Stimulated activated CD4-positive, alpha-beta T cell treated with anti-CD3 and anti-CD28 coated beads, Interleukin-2, amount 100 ng/mL, for 4 hours (primary cell): ENCODE measurements at regions not wholly inside any gene's neighbourhood (a gene's known extent, or its start where the extent isn't known, plus 50 kb on each side); places are given as distances from the start of the nearest gene placed in this dataset.

Experiments used
- DNase-seq: peaks from one replicate; pipeline ENCODE4 v3.0.0-alpha.2; 2020; ENCODE audit warnings: low read depth

DNA sequence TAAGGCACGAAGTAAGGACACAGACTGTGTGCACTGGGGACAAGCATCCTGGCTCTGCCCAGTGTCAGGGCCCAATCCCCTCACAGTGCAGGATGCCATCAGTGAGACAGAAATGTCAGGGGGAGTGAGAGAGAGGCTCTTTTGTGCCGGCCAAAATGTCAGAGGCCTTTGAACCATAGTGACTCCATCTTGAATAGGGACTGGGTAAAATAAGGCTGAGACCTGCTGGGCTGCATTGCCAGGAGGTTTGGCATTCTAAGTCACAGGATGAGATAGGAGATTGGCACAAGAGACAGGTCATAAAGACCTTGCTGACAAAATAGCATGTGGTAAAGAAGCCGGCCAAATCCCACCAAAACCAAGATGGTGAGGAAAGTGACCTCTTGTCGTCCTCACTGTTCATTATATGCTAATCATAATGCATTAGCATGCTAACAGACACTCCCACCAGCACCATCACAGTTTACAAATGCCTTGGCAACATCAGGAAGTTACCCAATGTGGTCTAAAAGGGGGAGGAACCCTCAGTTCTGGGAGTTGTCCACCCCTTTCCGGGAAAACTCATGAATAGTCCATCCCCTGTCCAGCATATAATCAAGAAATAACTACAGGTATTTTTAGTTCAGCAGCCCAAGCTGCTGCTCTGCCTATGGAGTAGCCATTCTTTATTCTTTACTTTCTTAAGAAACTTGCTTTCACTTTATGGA, 337.4 kb downstream of the LPIN1 start:
- no peak for DNase-seq

GRCh38 chr2:12087175-12087574, 340.7 kb downstream of the LPIN1 start:
- no peak for DNase-seq

DNA sequence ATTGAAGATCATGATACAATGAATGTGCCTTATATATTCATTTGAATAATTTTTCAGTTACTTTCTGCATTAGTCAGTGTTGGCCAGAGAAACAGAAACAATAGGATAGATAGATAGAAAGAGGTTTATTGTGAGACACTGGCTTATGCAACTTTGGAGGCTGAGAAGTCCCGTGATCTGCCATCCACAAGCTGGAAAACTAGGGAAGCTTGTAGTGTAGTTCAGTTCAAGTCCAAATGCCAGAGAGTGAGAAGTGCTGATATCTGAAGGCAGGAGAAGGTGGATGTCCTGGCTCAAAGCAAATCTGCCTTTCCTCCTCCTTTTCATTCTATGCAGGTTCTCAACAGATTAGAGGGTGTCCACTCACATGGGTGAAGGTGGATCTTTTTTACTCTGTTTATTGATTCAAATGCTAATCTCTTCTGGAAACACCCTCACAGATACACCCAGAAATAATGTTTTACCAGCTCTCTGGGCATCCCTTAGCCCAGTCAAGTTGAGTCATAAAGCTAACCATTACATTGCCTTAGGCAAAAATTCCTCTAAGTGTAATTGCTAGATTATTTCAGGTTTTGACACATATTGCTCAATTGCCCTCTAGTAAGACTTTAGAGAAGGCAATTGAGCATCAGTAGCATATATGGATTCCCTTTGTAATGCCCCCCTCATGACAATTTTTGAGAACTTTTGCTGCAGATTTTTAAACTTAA, 341.4 kb downstream of the LPIN1 start:
- DNase-seq = no peak

DNA sequence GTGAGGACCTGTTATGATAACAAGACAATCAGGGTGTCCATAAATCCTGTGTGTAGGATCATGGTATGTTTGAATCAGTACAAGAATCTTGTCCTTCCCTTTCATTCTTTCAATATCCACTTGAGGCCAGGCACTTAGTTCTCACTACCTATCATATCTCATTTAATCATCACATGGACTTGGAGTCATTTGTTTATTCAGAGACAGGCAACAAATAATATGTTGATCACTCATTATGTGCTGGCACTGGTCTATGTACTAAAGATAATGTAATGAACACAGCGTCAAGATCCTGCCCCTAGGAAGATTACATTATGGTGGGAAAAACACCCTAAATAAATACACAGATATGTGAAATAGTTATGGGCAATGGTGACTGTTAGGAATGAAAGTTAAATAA, 342.6 kb downstream of the LPIN1 start:
- DNase-seq = no peak

DNA sequence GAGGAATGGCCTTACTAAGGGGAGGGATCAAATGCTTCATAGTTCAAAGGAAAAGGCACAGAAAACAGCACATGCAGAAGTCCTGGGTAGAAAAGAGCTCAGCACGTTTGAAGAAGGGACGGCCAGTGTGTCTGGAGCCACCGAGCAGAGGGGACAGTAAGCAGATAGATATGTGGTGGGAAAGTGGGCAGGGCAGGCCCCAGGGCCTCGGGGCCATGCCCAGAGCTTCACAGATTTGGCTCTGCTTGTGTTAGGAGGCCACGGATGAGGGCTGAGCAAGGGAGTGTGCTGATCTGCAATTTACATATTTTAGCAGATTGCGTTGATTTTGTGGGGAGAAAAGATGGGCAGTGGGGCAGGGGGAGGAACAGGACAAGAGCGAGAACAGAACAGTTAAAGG, 343.1 kb downstream of the LPIN1 start:
- no peak for DNase-seq

GRCh38 chr2:12090072-12090471, 343.6 kb downstream of the LPIN1 start:
- DNase-seq = no peak

- no peak for DNase-seq
Measured at GRCh38 chr2:12090590-12090989, 344.2 kb downstream of the LPIN1 start.

GRCh38 chr2:12091201-12091806, 344.9 kb downstream of the LPIN1 start:
- DNase-seq = no peak

DNA sequence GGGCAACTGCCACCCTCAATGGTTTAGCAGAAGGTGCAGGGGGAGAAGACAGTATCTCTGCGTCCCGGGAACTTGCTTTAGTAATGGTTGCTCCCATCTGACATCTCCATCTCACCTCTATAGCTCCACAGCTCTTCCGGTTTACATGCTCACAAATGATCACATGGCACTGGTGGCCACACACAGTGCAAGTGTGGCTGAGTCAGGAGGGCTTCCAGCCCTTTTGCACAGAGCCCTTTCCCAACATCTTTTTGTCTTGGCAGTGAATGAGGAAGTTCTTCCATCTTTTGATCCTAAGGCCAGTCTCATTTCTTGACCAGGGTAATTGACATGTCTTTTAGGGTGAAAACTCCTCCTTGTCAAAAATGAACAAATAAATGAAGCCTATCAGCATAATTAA, 347.7 kb downstream of the LPIN1 start:
- DNase-seq = no peak

GRCh38 chr2:12096051-12096787, 349.8 kb downstream of the LPIN1 start:
- no peak for DNase-seq

DNA sequence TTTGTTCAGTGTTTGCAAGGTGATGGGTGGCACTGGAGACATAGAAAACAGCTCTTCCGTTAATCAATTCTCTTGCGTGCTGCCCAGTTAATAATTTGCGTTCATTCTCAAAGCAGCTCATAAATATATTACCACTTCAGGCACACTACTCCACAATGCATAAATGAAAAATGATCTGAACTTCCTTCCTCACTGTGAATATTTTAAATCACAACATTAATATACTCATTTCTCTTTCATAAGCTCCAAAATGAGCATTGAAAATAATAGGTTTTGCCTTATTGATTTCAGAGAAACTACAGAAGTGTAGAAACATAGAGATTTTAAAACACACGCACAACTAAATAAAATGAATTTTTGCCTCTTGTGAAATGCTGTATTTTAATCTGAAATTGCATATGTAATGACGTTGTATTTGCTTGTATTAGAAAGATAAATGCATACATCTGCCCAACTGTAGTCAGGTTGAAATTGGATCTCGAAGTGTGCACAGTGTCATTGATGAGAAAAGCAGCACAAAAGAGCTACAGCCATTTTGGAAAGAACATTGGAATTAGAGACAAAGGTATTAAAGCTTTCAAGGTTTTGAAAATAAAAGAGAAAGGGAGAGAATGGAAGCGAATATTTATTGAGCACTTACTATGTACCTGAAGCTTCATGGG, 350.5 kb downstream of the LPIN1 start:
- no peak for DNase-seq

DNA sequence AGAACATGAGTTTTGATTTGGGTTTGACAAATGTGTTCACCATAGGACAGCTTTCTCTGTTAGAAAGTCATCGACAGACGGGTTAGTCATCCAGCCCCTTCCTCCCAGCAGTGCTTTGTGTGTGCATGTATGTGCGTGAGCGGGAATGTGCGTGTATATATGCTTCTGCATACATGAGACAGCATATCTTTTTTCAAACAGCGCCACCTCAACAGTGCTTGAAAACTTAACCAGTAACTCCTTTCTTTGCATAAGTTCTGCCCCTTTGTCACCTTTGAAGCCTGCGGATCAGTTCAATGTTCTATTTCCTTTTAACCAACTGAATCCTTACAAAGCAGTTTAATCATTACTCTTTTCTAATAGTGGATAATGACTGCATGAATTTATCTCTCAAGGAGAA, 351.4 kb downstream of the LPIN1 start:
- no peak for DNase-seq

DNA sequence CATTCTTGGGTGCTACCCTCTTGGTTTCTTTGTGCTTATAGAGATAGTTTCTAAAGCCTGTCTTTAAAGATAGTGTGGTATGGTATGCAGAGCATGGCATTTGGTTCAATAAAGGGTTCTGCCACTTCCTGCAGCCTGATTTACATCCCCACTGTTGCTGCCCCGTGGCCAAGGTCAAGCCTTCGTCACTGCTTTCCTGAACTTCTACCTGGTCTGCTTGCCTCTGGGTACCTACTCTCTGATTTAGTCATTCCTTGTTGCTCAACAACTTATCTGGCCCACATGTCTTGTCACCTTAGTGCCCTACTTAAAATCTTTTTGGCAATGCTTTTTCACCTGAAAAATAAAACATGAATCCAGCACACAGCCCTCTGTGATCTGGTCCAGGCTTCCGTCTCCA, 352.9 kb downstream of the LPIN1 start:
- DNase-seq = no peak

GRCh38 chr2:12102679-12103078, 356.2 kb downstream of the LPIN1 start:
- no peak for DNase-seq

DNA sequence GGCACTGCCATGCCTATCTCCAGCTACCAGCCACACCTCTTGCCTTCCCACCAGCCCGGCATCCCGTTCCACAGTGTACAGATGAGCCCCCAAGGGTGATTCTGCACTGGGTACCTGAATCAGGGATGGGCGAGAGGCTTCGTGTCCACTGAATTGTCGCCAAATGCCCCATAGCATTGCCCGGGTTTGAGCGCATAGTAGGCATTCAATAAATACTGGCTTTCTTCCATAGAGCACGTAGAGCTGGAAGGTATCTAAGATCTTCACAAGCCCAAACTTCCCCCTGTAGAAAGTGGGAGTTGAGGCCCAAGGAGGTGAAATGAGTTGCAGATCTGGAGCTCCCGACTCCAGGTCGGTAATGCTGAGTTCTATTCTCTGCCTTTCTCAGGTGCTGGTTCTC, 358.7 kb downstream of the LPIN1 start:
- DNase-seq = no peak

DNA sequence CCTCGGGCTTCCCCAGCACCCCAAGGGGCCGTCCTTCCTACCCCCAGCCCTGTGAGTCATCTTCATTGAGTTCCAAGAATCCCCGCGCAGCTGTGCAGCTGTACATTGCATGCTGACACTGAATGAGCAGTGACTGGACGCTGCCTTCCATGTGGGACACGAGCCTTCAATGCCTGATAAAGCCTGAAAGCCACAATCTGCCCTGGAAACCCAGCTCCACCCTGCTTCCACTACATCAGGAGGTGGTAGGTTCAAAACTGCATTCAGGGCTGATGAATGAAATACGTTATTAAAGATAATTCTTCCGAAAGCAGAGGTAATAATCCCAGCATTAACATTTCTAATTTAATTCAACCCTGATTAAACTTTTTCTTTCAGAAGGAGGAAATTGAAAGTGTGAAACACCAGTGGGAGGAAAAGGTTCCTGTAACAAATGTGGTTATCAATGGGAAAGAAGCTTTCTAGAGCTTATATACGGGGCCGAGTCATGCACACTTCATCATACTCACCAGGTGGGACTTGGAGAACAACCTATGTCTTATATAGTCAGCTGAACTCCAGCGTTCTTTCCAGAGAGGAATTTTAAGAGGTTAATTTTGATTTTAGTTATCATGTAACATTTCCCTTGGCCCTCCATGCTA, 360.1 kb downstream of the LPIN1 start:
- no peak for DNase-seq

DNA sequence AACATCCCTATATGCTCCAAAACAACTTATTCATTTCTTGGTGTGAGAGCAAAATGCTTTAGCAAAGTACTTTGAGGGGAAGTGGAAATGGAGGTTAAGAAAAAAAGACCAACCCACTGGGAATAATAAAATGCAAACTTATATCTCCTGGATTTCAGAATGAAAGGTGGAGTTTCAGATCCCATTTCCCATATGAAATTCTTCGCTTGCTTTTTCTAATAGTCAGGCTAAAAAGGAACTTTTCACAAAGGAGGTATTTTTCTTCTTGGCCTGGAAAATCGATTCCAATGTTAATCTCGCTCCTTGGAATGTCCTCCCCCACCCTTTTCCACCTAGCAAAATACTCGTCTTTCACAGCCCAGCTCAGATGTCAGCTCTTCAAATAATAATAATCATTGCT, 360.9 kb downstream of the LPIN1 start:
- DNase-seq = no peak

- DNase-seq = no peak
Measured at GRCh38 chr2:12107939-12108338, 361.5 kb downstream of the LPIN1 start.

DNA sequence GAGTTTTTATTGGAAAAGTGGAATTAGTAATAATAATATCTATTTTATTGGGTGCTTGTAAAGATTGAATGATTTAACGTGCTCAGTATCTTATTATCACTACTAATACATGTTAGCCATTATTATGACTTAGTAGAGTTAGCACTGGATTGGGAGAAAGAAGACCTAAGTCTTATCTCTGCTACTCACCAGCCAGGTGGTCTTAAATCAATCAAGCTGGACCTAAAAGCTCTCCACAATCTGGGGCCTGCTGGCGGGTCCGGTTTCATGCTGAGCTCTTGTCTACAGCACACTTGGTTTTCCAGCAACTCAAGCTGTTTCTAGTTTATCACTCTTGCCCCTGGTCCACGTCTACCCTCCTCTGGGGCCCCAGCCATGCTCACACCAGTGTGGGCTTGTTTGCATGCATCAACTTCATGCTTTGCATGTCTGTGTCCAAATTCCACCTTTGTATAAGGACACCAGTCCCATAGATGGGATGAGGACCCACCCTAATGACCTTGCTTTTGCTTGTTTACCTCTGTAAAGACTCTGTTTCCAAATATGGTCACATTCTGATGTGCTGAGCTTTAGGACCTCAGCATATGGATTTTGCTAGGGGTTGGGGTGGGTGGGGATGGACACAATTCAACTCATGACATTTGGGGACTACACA, 363.1 kb downstream of the LPIN1 start:
- DNase-seq = no peak

GRCh38 chr2:12110074-12110473, 363.6 kb downstream of the LPIN1 start:
- no peak for DNase-seq

GRCh38 chr2:12110481-12110880, 364.0 kb downstream of the LPIN1 start:
- DNase-seq = no peak
